RKO (cell line): ENCODE measurements at regions not wholly inside any gene's neighbourhood (a gene's known extent, or its start where the extent isn't known, plus 50 kb on each side); places are given as distances from the start of the nearest gene placed in this dataset.

ENCODE experiments used
- DNase-seq: peaks from one replicate; pipeline ENCODE4 v3.0.0-alpha.2; 2016; ENCODE audit warnings: low spot score

DNA sequence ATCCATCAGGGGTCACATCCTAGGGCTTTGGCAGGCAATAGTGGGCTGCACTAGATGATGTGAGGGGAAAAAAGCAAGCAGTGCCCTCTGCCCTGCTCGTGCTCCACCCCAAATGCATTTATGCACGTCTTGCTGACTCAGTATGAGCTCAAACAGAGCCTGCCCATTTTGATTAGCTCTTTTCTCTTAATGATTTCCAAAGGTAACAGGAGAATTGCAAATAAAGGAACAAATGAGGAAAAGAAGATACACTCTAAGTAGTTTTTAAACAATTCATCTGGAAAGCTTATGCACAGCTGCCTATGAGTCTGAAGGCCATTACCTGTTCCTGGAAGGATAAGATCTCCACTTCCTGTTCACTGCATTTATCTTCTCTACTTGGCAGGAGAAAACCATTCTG lies 364.2 kb downstream of the TMEM232 start:
- DNase-seq = no peak

DNA sequence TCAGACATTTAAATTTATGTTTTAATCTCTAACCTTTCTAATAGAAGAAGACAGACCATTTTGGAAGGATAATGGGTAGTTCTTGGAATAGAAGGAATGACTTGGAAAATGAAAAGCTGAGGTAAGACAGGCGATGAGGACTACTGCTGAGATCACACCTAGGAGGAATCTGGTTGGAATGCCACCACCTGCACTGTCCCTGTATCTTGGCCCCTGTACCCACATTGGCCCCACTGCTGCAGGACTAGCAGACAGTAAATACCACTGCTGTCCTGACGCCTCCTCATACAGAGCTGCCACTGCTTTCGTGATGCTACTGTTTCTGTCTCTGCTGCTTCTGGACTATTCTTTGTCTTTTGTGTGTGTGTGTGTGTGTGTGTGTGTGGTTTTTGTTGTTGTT lies 359.8 kb downstream of the TMEM232 start:
- no peak for DNase-seq
